Heart right ventricle (tissue), 16 donors: ENCODE measurements at regions not wholly inside any gene's neighbourhood (a gene's known extent, or its start where the extent isn't known, plus 50 kb on each side); places are given as distances from the start of the nearest gene placed in this dataset.

Source experiments
- ATAC-seq, 8 donors: fragments of 200-7000 bp; cut with Tn5 transposase; one replicate each; pipeline ENCODE4 v1.9.1; 2020; ENCODE audit warnings: mild to moderate bottlenecking in 8 of 8, moderate library complexity in 8 of 8, moderate number of reproducible peaks in 1 of 8
- DNase-seq, 2 donors: peaks; one replicate each; pipeline ENCODE4 v3.0.0-alpha.2; 2020
- H3K27ac ChIP-seq, 10 donors: fragments of 200-600 bp; sonication (generic) in 2 of 10; one replicate each; pipeline versions ENCODE4 v1.5.0 to v1.8.0; 2020 to 2022; ENCODE audit warnings: mild to moderate bottlenecking in 3 of 10
- H3K27me3 ChIP-seq, 7 donors: fragments of 200-600 bp; one replicate each; pipeline ENCODE4 v1.8.0; 2021 to 2022; ENCODE audit warnings: mild to moderate bottlenecking in 2 of 7
- H3K36me3 ChIP-seq, 9 donors: fragments of 200-600 bp; sonication (generic) in 1 of 9; one replicate each; pipeline versions ENCODE4 v1.5.0 to v1.8.0; 2020 to 2022; ENCODE audit warnings: mild to moderate bottlenecking in 2 of 9
- H3K4me1 ChIP-seq, 9 donors: fragments of 200-600 bp; sonication (generic) in 1 of 9; one replicate each; pipeline versions ENCODE4 v1.5.0 to v1.8.0; 2020 to 2022; ENCODE audit warnings: mild to moderate bottlenecking in 4 of 9
- H3K4me3 ChIP-seq, 10 donors: fragments of 200-600 bp; sonication (generic) in 2 of 10; one replicate each; pipeline versions ENCODE4 v1.5.0 to v1.8.0; 2020 to 2022; ENCODE audit warnings: mild to moderate bottlenecking in 7 of 10, moderate library complexity in 2 of 10
- H3K9me3 ChIP-seq, 11 donors: fragments of 200-600 bp in 10 of 11; sonication (generic) in 2 of 11; one replicate each; pipeline versions ENCODE4 v1.5.0 to v1.8.0; 2013 to 2022; ENCODE audit warnings: mild to moderate bottlenecking in 2 of 11, control low read depth in 1 of 11, moderate library complexity in 1 of 11
- CTCF ChIP-seq, 9 donors: fragments of 200-600 bp; sonication (generic) in 2 of 9; IDR thresholded peaks; one replicate each; pipeline versions ENCODE4 v1.5.0 to v1.8.0; 2021 to 2022; ENCODE audit warnings: antibody characterized with exemption in 9 of 9, mild to moderate bottlenecking in 5 of 9, moderate library complexity in 1 of 9
- WGBS, 2 donors: extraction: QIAGEN DNeasy Blood & Tissue Kit; methylation state at CpG; one replicate each; pipeline ENCODE4 v1.1.7; 2013; ENCODE audit warnings: inconsistent platforms in 1 of 2; 5-methylcytosine and 5-hydroxymethylcytosine counted together
- intact Hi-C, 10 donors: fragments of 100-400 bp; cut with DNase I; formaldehyde crosslinking; loops; one replicate each; pipeline versions ENCODE4 v1.11.1 to v1.14.2; 2022
- donor health status: Arrhythmogenic right ventricular cardiomyopathy.
- donor health status: ischemic (EF 13 %, LVEDD 7.1; RV severe dilation, severe dysfunction).
- donor health status: healthy with polysubstance abuse.
- donor health status: DM: no; HTN: yes; CAD: no.
- donor health status: DM: no; HTN: no; CAD: no.
- donor health status: ischemic (EF 25% LVEDD 6.9; RV normal size, moderate dysfunction).
- donor health status: ischemic (EF 25% LVEDD 5.7; RV mildly dilated, moderate dysfunction).
- donor health status: healthy.
- donor health status: DM: yes; HTN: yes; CAD: no.
- donor health status: Ischemic cardiomyopathy.
- donor health status: ischemic (EF 35%, LVEDD 5.7; RV mildly dilated, moderate dysfunction).
- donor health status: nonischemic (EF 11% LVEDD 7.7; RV severe dilation, severe dysfunction).
- donor health status: DM: yes; HTN: yes; CAD: no.
- donor health status: PGD.
- donor health status: ischemic (EF 29% LVEDD 5.4; RV normal size, mild dysfunction).
- donor health status: nonischemic (EF 23%, LVEDD 6.1; RV moderate dilation, normal function).

DNA sequence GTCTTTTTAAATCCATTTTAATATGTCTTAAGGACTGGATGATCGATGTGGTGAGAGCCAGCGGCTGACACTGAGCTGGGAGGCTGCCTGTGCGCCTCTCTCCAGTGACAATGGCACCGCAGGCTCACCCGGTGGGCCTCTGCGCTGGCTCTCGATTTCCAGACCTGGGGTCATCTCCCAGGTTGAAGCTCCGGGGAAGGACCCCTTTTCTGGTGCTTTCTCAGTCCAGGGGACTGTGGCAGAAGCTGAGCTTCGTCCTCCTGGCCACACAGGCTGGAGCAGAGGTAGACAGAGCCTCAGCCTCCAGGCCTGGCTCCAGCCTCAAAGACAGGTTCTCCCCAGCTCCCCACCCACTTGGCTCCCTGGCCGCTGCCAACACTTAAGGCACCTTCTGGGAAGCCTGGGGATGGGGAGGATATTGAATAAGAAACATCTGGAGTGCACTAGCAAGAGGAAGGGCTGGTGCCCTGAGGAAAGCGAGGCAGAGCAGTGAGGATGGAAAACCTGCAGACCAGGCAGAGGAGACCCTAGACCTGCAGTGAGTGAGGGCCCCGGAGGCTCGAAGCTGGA lies 154.2 kb upstream of the SMAD3 start:
- no peak overlapping the region for H3K27ac ChIP-seq
- no peak overlapping the region for H3K4me3 ChIP-seq
- peaks cover 0 to 2% (median 0%) of the 10 kb centered on the region in 11 donors for H3K9me3 ChIP-seq
- intact Hi-C loops, result no loop called here
- peaks cover 0 to 33% (median 9%) of the 10 kb centered on the region in 9 donors for H3K4me1 ChIP-seq
- DNase-seq (no peak), ATAC-seq (no peak)
- no peaks in the 10 kb centered on the region for H3K36me3 ChIP-seq
- TF ChIP-seq CTCF (IDR thresholded peaks at IDR 0.05), result no peak
- no peaks in the 10 kb centered on the region for H3K27me3 ChIP-seq
- 92 to 95% methylated on average over 13 of the region's 13 CpGs for WGBS, 2 donors

GRCh38 chr15:66912001-66912400 lies 153.4 kb upstream of the SMAD3 start:
- DNase-seq (no peak), ATAC-seq (peak in 2 of 8 donors; percentile 27 to 45)
- intact Hi-C loops, result no loop called here
- 66 to 69% methylated on average over 7 of the region's 7 CpGs for WGBS, 2 donors
- Histone ChIP-seq H3K9me3 (peaks cover 0 to 9% (median 0%) of the 10 kb centered on the region in 11 donors), H3K4me1 (peaks cover 0 to 33% (median 9%) of the 10 kb centered on the region in 9 donors), H3K27me3 (no peaks in the 10 kb centered on the region), H3K27ac (no peak overlapping the region), H3K36me3 (no peaks in the 10 kb centered on the region), H3K4me3 (no peak overlapping the region)
- no peak for TF ChIP-seq CTCF (IDR thresholded peaks at IDR 0.05)

DNA sequence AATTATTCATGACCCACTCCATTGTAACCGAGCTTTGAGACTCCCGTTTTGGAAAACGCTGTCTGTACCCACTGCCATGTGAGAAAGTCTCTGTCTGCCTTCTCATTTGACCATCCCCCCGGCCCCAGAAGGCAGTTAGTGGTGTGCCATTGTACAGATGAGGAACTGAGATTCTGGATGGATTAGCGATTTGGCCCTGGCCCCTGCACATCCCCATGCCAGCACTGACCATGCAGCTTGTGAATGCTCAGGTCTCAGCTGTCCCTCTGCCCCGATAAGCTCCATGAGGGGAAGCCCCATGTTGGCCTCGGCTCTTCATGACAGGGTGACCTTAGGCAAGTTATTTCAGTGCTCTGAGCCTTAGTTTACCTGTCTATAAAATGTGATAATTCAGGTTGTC lies 153.0 kb upstream of the SMAD3 start:
- ATAC-seq (no peak), DNase-seq (no peak)
- H3K36me3 ChIP-seq, result no peaks in the 10 kb centered on the region
- WGBS, 2 donors, result 88 to 91% methylated on average over 7 of the region's 7 CpGs
- peaks cover 0 to 11% (median 0%) of the 10 kb centered on the region in 11 donors for H3K9me3 ChIP-seq
- peaks cover 0 to 29% (median 9%) of the 10 kb centered on the region in 9 donors for H3K4me1 ChIP-seq
- no peak overlapping the region for H3K4me3 ChIP-seq
- intact Hi-C loops, result no loop called here
- no peak overlapping the region for H3K27ac ChIP-seq
- TF ChIP-seq CTCF (IDR thresholded peaks at IDR 0.05), result no peak
- no peaks in the 10 kb centered on the region for H3K27me3 ChIP-seq

GRCh38 chr15:66917904-66918448 lies 147.4 kb upstream of the SMAD3 start:
- Histone ChIP-seq H3K36me3 (no peaks in the 10 kb centered on the region), H3K9me3 (peaks cover 0 to 30% (median 5%) of the 10 kb centered on the region in 11 donors), H3K4me3 (no peak overlapping the region), H3K27ac (no peak overlapping the region), H3K4me1 (peaks cover 0 to 24% (median 10%) of the 10 kb centered on the region in 9 donors), H3K27me3 (no peaks in the 10 kb centered on the region)
- ATAC-seq (no peak), DNase-seq (no peak)
- WGBS, 2 donors, result 95 to 98% methylated on average over 2 of the region's 2 CpGs
- no peak for TF ChIP-seq CTCF (IDR thresholded peaks at IDR 0.05)
- intact Hi-C loops, result no loop called here
